NCI-H146 treated with DMSO at 0.1 percent for 48 hours (cell line): ENCODE measurements at regions not wholly inside any gene's neighbourhood (a gene's known extent, or its start where the extent isn't known, plus 50 kb on each side); places are given as distances from the start of the nearest gene placed in this dataset.

Experiments
- DNase-seq: peaks from one replicate; lab custom pipeline; 2025; ENCODE audit not compliant: unreplicated experiment; lab: John Stamatoyannopoulos, UW

DNA sequence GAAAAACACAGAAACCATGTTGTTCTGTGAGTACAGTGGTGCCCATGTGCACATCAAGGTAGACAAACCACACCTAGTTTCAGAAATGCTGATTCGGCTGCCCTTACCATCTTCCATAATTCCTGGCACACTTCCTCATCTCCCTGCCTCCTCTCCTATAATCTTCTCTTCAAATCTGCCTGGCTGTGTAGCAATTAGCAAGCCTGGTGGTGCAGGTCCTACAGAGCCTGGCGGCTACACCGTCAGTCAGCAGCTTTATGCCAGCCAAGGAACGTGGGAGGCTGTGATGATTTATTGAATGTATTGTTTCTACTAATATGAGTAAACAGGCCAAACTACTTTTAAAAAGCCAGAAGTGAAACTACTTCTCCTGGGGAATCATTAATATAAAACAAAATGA, 106.8 kb downstream of the SEMA6D start:
- DNase-seq = no peak

DNA sequence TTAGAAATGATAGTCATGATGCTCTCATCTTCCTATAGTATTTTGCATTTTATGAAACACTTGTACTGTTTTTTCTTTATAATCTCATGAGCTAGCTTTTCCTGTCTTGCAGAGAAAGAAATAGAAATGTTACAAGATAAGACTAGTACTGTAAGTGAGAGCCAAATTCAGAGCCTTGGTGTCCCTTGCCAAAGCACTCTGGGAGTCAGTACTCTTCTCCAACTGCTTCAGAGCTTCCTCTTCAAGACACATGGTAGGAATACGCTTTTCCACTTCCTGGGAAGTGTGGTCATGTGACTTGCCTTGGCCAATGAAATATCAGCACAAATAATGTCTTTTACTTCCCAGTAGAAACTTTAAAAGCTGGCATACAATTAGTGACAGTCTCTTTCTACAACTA, 112.4 kb downstream of the SEMA6D start:
- no peak for DNase-seq

DNA sequence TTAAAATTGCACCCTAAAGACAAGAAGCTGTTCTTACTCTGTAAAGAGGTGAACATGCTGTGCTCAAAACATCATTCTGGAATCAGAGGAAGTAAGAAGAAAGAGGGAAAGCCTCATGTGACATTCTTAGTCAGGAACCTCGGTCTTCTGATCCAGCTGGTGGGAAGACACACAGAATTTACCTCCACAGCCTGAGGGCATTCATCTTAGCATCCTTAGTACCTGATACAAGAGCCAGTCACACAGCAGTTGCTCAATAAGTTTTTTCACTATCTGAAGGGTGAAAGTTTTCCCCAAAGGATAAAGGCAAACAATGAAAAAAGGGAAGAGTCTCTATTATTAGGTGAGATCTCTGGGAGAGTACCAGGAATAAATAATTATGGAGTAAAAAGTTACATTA, 116.8 kb downstream of the SEMA6D start:
- no peak for DNase-seq

DNA sequence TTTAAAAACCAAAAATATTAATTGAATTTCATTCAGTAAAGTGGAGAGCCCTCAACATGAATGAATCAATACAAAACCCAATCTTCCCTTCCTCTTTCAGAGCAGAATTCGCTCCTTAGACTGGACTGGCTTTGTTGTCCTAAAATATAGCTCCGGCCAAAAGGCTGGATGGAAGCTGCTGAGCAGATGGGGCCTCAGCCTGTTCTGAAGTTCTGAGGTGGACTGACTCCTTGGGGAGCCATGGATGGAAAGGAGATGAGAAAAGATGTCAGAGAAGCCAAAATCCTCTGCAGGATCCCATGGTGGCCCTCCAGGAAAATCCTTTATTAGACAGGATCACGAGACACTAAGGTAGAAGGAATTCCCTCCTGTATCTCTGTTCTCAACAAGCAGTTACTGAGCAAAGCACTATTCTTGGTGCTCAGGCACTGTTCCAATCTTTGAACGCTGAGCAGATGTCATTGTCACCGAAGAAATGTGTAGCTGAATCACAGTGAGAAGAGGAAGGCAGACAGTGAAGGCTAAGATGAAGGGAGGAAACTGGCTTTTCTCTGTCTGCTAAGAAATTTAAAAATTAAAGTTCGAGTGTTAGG, 122.0 kb downstream of the SEMA6D start:
- no peak for DNase-seq

DNA sequence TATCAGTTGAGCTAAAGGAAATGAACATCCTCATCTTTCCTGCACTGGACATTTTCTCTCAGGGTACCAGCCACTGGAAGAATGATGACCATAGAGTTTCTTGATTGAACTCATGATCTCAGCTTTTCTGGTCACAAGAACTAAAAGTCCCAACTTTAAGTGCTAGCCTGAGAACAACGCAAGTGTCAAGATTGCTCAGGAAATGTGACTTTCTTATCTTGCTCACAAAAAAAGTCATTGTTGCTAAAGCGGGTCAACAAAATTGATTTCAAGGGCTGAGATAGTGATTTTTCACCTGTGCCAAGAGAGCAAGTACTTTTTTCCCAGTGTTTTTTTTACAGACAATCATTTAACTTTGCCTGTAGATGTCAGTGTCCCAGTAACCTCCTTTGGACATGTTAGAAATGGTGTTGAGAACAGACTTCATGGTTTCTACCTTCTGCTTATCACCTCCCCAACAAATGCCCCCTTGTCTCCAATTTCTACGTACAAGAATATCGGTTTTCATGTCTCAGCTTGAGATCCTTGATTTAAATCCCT, 125.9 kb downstream of the SEMA6D start:
- DNase-seq = no peak

DNA sequence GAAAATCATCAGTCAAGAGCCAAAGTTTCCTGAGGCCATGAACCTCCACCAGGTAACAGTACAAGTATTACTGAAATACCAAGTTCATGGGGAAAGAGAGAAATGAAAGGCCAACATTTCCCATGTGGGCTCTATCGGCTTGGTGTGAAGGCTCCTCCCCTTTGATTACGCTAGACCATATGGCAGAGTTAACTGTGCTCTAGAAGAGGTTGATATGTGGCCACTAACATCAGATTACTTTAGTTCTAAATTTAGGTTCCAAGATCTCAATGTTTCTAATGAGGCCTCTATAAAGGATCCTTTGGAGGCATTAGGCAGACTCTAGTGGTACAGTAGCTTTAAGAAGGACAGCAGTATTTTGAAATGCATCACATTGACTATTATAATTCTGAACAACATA, 127.1 kb downstream of the SEMA6D start:
- DNase-seq = no peak

DNA sequence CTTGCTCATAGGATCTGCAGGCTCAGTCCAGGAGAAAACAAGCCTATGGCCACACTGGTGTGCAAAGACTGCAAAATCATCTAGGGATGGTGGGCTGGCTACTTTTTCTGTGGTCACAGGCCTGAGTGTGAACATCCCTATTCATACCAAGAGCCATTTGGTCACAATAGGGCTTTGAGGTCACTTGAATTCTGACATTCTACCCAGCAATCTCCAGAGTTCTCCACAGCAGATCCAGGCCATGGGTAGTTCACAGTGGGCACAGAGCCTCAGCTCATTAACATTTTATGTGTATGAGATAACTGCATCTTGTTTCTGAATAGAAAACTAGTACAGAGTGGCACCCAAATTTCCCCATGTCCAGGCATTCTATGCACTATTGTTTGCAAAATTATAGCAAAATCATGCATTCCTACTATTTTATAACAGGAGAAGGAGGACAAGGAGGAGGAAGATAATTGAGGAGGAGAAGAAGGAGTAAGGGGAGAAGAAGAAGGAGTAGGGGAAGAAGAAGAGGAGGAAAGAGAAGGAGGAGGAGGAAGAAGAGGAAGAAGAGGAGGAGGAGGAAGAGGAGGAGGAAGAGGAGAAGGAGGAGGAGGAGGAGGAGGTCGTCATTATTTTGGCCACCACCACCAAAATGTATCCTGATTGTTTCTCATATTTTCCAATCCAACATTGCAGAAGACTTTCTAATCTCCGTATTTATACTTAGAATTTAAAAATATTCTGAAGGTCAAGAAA, 129.0 kb downstream of the SEMA6D start:
- DNase-seq = no peak

DNA sequence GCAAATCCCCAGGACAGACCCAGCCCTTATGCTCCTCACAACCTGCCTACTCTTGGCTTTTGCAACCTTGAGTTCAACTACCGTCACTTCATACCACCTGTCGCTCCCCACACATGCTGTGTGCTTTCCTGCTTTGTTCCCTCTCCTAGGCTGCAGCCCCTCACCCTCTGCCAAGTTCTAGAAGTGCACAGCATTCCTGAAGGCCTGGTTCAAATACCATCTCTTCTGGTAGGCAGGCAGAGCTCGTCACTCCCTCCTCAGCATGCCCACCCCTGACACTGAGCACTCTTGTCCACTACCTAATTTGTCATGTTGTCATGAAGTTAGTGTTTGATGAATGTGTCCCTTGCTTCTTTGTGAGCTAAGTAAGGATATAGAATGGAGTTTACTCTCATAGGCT, 129.6 kb downstream of the SEMA6D start:
- DNase-seq = no peak

DNA sequence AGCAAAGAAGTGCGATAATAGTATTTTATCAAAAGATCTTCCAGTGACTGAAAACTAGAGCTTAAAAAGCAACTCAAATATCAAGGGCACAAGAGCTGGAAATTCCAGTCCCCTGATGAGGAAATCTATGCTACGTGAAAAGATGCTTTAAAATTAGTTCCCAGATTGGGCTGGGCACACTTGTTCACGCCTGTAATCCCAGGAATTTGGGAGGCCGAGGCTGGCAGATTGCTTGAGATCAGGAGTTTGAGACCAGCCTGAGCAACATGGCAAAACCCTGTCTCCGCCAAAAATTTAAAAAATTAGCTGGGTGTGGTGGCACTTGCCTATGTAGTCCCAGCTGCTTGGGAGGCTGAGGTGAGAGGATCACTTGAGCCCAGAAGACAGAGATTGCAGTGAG, 138.8 kb downstream of the SEMA6D start:
- no peak for DNase-seq

DNA sequence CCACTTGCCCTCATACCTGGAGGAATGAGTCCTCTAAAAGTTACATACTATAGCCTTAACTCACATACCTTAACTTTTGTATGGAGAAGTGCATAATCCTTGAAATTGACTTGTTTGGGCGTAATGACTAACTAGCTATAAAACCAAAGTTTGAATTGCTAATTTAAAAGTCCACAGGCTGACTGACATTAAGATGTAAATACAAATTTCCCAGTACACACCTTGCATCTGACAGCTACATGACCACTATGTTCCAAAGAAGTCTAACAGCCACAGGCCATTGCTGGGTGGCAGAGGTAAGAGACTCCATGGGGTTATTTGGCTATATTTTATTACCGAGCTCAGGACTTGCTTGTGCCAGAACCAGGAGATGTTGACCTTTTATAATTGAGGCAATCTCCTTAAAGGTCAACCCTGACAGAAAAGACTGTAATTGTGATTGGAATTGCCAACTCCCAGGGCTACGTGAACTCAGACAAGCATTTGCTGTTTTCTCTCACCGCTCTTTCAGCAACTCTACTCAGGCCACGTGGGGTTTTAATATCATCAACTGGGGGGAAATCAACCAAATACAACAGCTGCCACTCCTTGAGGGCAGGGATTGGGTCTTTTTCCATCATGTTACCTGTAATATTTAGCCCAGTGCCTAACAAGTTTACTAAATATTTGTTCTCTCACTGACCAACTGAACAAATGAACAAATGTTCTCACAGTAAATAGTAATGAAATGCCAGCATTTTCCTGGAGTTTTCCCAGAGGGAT, 139.9 kb downstream of the SEMA6D start:
- no peak for DNase-seq

DNA sequence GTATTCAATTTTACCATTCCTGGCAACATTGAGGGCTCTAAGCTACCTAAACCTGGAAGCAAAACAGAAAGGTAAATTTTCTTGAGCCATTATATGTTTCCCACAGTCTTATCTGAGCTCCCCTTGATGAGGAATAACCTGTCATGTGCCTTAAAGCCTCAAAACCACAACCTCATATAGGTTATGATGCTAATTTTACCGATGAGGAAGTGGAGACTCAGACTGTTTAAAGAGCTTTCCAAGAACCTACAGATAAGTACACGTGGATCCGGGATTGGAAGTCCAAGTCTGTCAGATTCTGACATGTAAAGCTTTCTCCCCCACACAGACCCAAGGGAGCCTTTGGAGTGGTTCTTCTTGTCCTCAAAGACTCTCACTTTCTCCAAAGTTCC, 140.5 kb downstream of the SEMA6D start:
- no peak for DNase-seq

DNA sequence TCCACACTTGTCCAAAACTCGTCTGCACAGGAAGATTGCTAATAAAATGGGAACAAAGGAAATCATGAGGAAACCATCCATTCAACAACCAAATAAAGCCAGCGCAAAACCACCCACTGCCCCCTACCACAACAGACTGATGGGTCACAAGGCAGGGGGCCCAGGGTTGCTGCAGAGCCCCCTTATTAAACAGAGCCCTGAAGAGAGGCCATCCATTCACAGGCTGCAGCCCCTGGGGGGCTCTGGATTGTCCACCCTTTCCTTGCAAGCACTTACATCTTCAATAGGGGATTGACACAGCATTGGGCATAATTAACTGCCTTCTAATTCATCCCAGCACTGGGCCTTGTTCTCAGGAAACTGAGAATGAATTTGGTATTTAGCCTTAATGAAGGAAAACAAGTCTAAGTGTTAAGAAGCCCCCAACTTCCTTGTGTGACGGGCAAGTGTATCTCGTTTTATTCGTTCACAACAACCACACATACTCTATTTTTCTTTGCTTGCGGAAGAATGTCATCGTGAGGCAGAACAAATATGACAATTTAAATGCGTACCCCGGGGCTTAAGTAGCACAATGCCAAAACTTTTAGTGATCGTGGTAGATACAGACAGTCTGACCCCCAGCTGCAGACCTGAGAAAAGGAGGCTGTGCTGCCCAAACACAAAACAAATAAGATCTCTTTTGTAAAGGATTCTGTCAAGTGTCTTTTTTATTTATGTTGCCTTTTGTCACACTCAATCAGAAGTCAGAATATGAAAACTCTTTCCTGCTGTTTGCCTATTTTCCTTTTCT, 144.0 kb downstream of the SEMA6D start:
- DNase-seq = no peak

DNA sequence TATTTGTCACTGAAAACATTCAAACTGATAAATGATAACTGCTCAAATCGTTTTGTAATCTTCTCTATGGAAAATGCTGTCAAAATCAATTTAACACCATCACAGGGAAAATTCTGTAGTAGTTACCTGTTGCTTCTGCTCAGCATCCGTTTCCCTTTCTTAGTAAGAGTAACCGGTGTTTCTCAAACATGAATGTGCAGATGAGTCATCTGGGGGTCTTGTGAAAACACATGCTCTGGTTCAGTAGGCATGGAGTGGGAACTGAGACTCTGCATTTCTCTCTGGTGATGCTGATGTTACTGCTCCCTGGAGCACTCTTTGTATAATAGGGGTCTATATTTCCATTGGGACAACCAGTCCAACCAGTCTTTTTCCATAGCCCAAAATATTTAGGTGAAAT, 145.1 kb downstream of the SEMA6D start:
- DNase-seq = no peak

DNA sequence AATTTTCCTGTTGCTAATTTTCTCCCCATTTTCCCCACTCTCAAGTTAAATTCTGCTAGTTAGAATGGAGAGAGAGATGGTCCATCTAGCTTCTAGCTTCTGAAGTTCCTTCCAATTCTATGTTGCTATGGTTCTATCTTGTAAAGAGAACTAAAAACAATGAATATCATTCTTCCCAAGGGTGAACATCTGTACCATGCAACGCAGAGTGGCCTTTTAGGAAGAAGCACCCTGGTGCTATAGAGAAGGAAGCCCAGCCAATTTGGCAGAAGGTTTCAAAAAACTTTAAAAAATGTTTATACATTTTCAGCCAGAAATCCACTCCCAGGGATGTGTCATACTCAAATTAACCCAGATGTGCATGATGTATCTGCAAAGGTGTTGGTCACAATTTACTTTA, 149.1 kb downstream of the SEMA6D start:
- no peak for DNase-seq

DNA sequence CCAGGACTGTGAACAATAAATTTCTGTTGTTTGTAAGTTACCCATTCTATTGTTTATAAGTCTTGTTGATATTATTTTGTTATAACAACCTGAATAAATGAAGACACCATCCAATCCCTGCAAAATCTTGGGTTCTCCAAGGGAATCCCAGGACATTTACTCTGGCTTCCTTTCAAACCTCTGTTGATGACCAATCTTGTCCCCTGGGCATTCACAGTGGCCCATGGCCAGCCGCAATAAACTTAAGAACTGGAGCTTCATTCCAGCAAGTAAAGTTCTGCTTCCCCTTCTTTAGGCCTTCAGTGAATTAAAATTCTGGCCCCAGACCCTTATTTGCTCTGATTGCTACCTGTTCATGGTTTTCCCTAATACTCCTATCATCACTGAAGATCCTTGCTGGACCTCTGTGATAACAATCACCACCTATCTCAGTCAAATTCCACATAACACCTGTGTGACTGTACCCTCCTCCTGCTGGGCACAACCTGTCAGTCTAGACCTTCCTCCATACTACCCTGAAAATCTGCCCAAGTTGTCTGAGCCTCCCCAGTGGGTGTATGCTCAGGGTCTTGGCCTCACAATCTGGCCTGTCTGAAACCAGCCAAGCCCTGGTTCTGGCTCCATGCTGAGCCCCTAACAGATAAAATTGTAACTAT, 153.1 kb downstream of the SEMA6D start:
- DNase-seq = no peak

DNA sequence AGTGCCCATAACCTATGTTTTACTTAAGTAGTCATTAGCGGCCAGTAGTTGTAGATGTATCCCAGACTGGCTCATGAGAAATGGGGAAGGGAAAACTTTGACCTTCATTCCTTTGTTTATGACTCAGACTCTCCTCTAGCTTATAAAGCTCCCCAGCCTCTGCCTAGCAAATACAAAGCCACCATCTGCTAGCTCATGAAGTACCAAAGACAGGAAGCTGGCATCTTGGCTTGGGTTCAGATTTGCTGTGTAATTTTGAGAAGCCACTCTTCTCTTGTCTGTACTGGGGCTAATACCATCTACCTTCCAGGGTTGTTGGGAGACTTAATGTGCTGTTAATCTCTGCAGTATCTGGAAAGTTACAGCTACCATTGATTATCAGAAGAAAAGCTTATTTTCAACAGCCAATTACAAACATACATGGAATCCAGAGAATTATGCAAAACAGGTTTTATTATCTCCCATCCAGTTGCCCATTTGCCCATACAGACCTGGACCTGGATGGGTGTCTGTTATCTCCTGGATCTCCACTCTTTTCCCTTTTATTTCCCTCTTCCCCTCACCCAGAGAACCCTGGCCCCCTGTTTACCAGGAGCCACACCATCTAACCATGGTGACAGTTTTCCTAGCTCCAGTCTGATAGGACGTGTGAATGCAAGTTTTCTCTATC, 153.8 kb downstream of the SEMA6D start:
- no peak for DNase-seq

DNA sequence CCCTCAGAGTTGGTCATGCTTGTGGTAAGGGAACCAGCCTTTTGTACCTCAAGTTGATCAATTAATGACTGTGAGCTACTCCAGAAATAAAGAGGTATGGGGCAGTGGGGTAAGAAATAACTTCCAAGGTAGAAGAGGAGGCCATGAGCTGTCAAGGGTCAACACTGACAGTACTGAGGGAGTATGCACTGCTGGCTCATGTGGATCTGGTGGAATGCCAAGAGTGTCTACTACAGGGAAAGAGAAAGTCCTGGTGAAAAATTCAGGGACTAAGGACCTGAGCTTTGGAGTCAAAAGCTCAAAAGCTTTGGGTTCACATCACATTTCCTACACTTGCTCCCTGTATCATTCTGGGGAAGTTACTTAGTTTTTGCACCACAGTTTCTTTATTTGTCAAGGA, 154.9 kb downstream of the SEMA6D start:
- DNase-seq = no peak

DNA sequence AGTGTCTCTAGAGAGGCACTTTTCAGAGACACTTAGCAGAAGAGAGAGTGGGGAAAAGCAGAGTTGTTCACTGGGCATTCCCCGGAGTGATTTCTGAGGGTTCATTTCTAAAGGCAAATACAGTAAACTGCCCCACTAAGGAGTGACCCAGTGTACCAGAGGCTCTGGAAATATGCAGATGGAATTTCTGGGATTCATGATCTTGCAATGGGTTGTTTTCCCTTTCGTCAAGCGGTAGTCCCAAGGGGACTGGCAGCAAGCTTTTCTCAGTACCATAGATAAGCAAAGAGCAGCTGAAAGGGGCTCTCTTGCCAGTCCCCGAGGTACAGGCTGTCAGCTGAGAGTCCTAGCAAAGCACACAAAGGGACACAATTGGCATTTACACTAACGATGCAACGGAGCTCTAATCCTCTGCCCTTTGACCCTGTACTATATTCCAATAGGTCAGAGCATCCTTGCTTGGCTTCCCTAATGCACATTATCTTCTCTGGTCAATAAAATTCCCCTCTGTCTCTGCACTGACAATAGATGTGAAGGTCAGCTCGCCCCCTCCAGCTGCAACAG, 155.6 kb downstream of the SEMA6D start:
- no peak for DNase-seq

DNA sequence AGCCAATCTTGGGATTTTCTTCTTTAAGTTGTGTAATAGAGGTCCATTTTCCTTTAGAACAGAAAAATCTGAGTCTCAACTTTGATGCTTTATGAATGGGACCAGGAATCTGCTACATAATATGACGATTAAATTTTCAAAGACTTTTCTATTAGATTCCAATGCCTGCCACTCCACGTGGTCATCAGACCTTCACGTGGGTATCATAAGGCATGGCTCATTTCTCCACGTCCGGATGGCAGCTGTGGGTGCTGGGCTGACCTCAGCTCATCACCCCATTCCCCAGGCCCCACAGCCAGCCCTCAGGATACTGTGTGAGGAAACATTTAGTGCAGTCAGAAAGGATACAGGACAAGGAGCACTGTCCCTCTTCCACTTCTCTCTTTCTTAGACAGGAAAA, 159.7 kb downstream of the SEMA6D start:
- DNase-seq = no peak

DNA sequence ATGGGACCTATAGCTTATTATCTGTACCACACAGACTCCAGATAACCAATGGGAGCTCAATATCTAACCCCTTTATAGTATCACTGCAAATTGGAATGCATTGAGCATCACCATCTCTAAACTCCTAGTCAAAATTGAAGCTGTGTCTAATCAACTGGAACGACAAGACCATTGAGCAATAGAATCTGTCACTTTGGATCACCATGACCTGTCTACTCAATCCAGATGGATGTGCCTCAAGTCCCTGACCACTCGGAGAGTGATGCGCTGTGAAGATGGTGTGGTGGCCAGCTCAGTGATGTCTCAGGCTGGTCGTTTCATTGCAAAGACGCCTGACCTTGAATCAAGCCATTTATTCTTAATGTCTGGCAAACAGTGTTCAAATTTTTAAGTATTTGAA, 160.5 kb downstream of the SEMA6D start:
- no peak for DNase-seq
